Cardiac fibroblast (primary cell): ENCODE measurements at regions not wholly inside any gene's neighbourhood (a gene's known extent, or its start where the extent isn't known, plus 50 kb on each side); places are given as distances from the start of the nearest gene placed in this dataset.

Source experiments
- DNase-seq, 2 donors: peaks; one replicate each; pipeline versions ENCODE4 v3.0.0 to v3.0.0-alpha.2; 2010; ENCODE audit warnings: low read depth in 2 of 2
- H3K4me3 ChIP-seq, 2 donors: replicated peaks in 1 of 2; 1 replicate in 1 of 2; 2 replicates in 1 of 2; pipeline ENCODE4 v1.5.1; 2011; ENCODE audit warnings: low read depth in 2 of 2, low read length in 2 of 2, mild to moderate bottlenecking in 2 of 2, moderate library complexity in 1 of 2
- TF ChIP-seq, protein P1 (sequence below): IDR thresholded peaks from one replicate; pipeline ENCODE4 v1.5.1; 2011; ENCODE audit warnings: low read depth, mild to moderate bottlenecking, low read length, inconsistent platforms

GRCh38 chr15:69722924-69723323, 270.3 kb downstream of the RPLP1 start:
- TF ChIP-seq, protein P1, sequence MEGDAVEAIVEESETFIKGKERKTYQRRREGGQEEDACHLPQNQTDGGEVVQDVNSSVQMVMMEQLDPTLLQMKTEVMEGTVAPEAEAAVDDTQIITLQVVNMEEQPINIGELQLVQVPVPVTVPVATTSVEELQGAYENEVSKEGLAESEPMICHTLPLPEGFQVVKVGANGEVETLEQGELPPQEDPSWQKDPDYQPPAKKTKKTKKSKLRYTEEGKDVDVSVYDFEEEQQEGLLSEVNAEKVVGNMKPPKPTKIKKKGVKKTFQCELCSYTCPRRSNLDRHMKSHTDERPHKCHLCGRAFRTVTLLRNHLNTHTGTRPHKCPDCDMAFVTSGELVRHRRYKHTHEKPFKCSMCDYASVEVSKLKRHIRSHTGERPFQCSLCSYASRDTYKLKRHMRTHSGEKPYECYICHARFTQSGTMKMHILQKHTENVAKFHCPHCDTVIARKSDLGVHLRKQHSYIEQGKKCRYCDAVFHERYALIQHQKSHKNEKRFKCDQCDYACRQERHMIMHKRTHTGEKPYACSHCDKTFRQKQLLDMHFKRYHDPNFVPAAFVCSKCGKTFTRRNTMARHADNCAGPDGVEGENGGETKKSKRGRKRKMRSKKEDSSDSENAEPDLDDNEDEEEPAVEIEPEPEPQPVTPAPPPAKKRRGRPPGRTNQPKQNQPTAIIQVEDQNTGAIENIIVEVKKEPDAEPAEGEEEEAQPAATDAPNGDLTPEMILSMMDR = no peak
- no peak overlapping the region for H3K4me3 ChIP-seq
- DNase-seq = no peak

GRCh38 chr15:69723404-69724096, 270.9 kb downstream of the RPLP1 start:
- TF ChIP-seq, protein P1 = peak; percentile 3
- no peak overlapping the region for H3K4me3 ChIP-seq
- no peak for DNase-seq

DNA sequence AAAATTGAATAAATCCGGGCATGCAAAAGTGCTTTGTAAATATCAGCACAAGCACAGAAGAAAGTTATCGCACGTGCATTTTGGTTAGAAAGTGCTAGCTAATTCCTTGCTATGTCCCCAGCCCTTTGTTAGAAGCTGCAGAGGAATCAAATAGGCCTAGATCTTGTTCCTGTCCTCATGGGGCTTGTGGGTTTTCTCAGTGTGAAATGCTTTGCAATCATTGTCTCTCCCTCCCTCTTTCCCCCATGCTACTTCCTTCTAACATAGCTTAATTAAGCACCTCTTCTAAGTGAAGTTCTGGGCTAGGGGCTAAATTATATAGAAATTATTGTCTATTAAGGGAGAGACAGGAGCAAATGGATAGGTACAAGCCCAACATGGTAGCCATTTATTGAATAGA, 271.7 kb downstream of the RPLP1 start:
- no peak overlapping the region for H3K4me3 ChIP-seq
- TF ChIP-seq, protein P1 = no peak
- no peak for DNase-seq

- TF ChIP-seq, protein P1 = no peak
- no peak overlapping the region for H3K4me3 ChIP-seq
- DNase-seq = no peak
Measured at GRCh38 chr15:69725275-69725674, 272.7 kb downstream of the RPLP1 start.

GRCh38 chr15:69725957-69726356, 273.3 kb downstream of the RPLP1 start:
- H3K4me3 ChIP-seq = no peak overlapping the region
- TF ChIP-seq, protein P1 = no peak
- DNase-seq = no peak

DNA sequence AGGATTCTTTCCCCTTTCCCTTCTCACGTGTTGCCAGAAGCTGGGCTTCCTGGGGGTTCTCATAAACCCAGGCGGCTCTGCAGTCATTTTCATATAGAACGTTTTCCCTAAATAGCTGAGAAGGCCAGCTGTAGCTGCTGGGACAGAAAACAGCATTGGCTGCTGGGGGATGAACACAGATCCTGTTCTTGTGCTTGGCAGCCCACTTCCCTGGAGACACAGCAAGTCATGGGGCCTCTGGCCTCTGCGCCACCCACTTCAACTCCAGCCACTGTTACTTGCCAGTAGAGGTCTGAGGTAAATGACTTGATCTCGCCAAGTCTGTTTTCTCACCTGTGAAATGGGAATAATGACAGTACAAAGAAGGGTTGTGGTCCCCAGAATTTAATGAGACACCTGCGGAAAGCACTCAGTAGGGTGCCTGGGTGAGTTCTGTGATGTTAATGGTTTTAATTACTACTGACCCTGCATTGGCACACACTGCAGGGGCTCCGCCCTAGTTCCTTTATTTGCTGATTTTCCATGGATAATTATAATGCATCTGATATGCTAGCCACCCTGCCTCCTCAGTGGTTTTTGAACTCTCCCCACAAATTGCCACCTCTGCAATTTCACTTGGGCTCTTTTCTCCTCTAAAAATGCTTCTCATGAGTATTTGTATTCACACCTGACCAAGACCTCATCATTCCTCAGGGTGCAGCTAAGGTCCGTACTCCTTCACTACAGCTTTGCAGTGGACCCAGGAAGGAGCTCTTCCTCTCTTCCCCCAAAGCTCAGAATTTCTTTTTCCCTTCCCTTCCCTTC, 274.7 kb downstream of the RPLP1 start:
- DNase-seq = no peak
- TF ChIP-seq, protein P1 = no peak
- no peak overlapping the region for H3K4me3 ChIP-seq
